Memory B cell (primary cell): ENCODE measurements at regions not wholly inside any gene's neighbourhood (a gene's known extent, or its start where the extent isn't known, plus 50 kb on each side); places are given as distances from the start of the nearest gene placed in this dataset.

ENCODE experiments used
- ATAC-seq: fragments of 150-1000 bp; cut with Tn5 transposase; 2 replicates; pipeline ENCODE4 v1.10.0; 2021; ENCODE audit warnings: low read depth, mild to moderate bottlenecking, moderate library complexity
- DNase-seq, 2 donors: peaks; one replicate each; pipeline ENCODE4 v3.0.0; 2022; ENCODE audit warnings: low spot score in 2 of 2
- H3K27ac Mint-ChIP-seq: one replicate; pipeline ENCODE4 v1.8.0; 2022; ENCODE audit warnings: mild to moderate bottlenecking, moderate library complexity, mixed read lengths
- H3K27me3 Mint-ChIP-seq: one replicate; pipeline ENCODE4 v1.8.0; 2022; ENCODE audit warnings: mixed read lengths
- H3K36me3 Mint-ChIP-seq: one replicate; pipeline ENCODE4 v1.8.0; 2022; ENCODE audit warnings: mild to moderate bottlenecking, mixed read lengths
- H3K4me1 Mint-ChIP-seq: one replicate; pipeline ENCODE4 v1.8.0; 2022; ENCODE audit warnings: mixed read lengths
- H3K4me3 Mint-ChIP-seq: one replicate; pipeline ENCODE4 v1.8.0; 2022; ENCODE audit warnings: mild to moderate bottlenecking, moderate library complexity, mixed read lengths
- H3K9me3 Mint-ChIP-seq: one replicate; pipeline ENCODE4 v1.8.0; 2022; ENCODE audit warnings: mixed read lengths

- Mint-ChIP-seq H3K27me3 (peaks cover 3% of the 10 kb centered on the region), H3K27ac (no peak overlapping the region), H3K9me3 (no peaks in the 10 kb centered on the region), H3K36me3 (no peaks in the 10 kb centered on the region), H3K4me1 (no peaks in the 10 kb centered on the region), H3K4me3 (no peak overlapping the region)
- DNase-seq (no peak), ATAC-seq (no peak)
Measured at GRCh38 chr11:112797648-112798293, 163.4 kb upstream of the NCAM1 start.

GRCh38 chr11:112801025-112801816 lies 160.0 kb upstream of the NCAM1 start:
- no peak overlapping the region for H3K4me3 Mint-ChIP-seq
- DNase-seq (no peak), ATAC-seq (no peak)
- no peaks in the 10 kb centered on the region for H3K36me3 Mint-ChIP-seq
- no peaks in the 10 kb centered on the region for H3K4me1 Mint-ChIP-seq
- H3K27me3 Mint-ChIP-seq, result peaks cover 3% of the 10 kb centered on the region
- H3K9me3 Mint-ChIP-seq, result peaks cover 3% of the 10 kb centered on the region
- H3K27ac Mint-ChIP-seq, result no peak overlapping the region

- peaks cover 3% of the 10 kb centered on the region for H3K9me3 Mint-ChIP-seq
- DNase-seq, result no peak
- H3K4me3 Mint-ChIP-seq, result no peak overlapping the region
- no peak overlapping the region for H3K27ac Mint-ChIP-seq
- no peak for ATAC-seq
- peaks cover 3% of the 10 kb centered on the region for H3K27me3 Mint-ChIP-seq
- H3K36me3 Mint-ChIP-seq, result no peaks in the 10 kb centered on the region
- no peaks in the 10 kb centered on the region for H3K4me1 Mint-ChIP-seq
Measured at GRCh38 chr11:112801817-112802088, 159.5 kb upstream of the NCAM1 start.

GRCh38 chr11:112805658-112806057 lies 155.6 kb upstream of the NCAM1 start:
- H3K9me3 Mint-ChIP-seq, result peaks cover 4% of the 10 kb centered on the region
- no peak overlapping the region for H3K27ac Mint-ChIP-seq
- DNase-seq, result no peak
- H3K4me1 Mint-ChIP-seq, result no peaks in the 10 kb centered on the region
- no peaks in the 10 kb centered on the region for H3K27me3 Mint-ChIP-seq
- H3K4me3 Mint-ChIP-seq, result no peak overlapping the region
- no peak for ATAC-seq
- no peaks in the 10 kb centered on the region for H3K36me3 Mint-ChIP-seq

- no peaks in the 10 kb centered on the region for H3K36me3 Mint-ChIP-seq
- H3K27ac Mint-ChIP-seq, result no peak overlapping the region
- no peak for ATAC-seq
- DNase-seq, result no peak
- peaks cover 4% of the 10 kb centered on the region for H3K9me3 Mint-ChIP-seq
- no peaks in the 10 kb centered on the region for H3K4me1 Mint-ChIP-seq
- no peak overlapping the region for H3K4me3 Mint-ChIP-seq
- H3K27me3 Mint-ChIP-seq, result no peaks in the 10 kb centered on the region
Measured at GRCh38 chr11:112806256-112806655, 155.0 kb upstream of the NCAM1 start.

GRCh38 chr11:112806876-112807275 lies 154.3 kb upstream of the NCAM1 start:
- H3K9me3 Mint-ChIP-seq, result peaks cover 4% of the 10 kb centered on the region
- no peak overlapping the region for H3K27ac Mint-ChIP-seq
- H3K4me1 Mint-ChIP-seq, result no peaks in the 10 kb centered on the region
- DNase-seq (no peak), ATAC-seq (no peak)
- H3K4me3 Mint-ChIP-seq, result no peak overlapping the region
- H3K27me3 Mint-ChIP-seq, result no peaks in the 10 kb centered on the region
- H3K36me3 Mint-ChIP-seq, result no peaks in the 10 kb centered on the region

- DNase-seq, result no peak
- Mint-ChIP-seq H3K27me3 (peaks cover 3% of the 10 kb centered on the region), H3K4me3 (no peak overlapping the region), H3K4me1 (no peaks in the 10 kb centered on the region), H3K36me3 (no peaks in the 10 kb centered on the region), H3K27ac (no peak overlapping the region), H3K9me3 (peaks cover 4% of the 10 kb centered on the region)
- ATAC-seq, result no peak
Measured at GRCh38 chr11:112809429-112809828, 151.8 kb upstream of the NCAM1 start.

- no peaks in the 10 kb centered on the region for H3K36me3 Mint-ChIP-seq
- H3K27ac Mint-ChIP-seq, result no peak overlapping the region
- H3K27me3 Mint-ChIP-seq, result peaks cover 3% of the 10 kb centered on the region
- DNase-seq, result no peak
- ATAC-seq, result no peak
- H3K9me3 Mint-ChIP-seq, result peaks cover 3% of the 10 kb centered on the region
- no peak overlapping the region for H3K4me3 Mint-ChIP-seq
- no peaks in the 10 kb centered on the region for H3K4me1 Mint-ChIP-seq
Measured at GRCh38 chr11:112810951-112811350, 150.3 kb upstream of the NCAM1 start.

GRCh38 chr11:112811783-112812182 lies 149.4 kb upstream of the NCAM1 start:
- ATAC-seq, result no peak
- H3K4me3 Mint-ChIP-seq, result no peak overlapping the region
- DNase-seq, result no peak
- no peak overlapping the region for H3K27ac Mint-ChIP-seq
- H3K36me3 Mint-ChIP-seq, result no peaks in the 10 kb centered on the region
- H3K27me3 Mint-ChIP-seq, result peaks cover 3% of the 10 kb centered on the region
- peaks cover 3% of the 10 kb centered on the region for H3K9me3 Mint-ChIP-seq
- no peaks in the 10 kb centered on the region for H3K4me1 Mint-ChIP-seq

GRCh38 chr11:112812729-112813128 lies 148.5 kb upstream of the NCAM1 start:
- Mint-ChIP-seq H3K4me3 (no peak overlapping the region), H3K27ac (no peak overlapping the region), H3K4me1 (no peaks in the 10 kb centered on the region), H3K27me3 (peaks cover 3% of the 10 kb centered on the region), H3K9me3 (peaks cover 3% of the 10 kb centered on the region), H3K36me3 (no peaks in the 10 kb centered on the region)
- ATAC-seq (no peak), DNase-seq (no peak)

- H3K27me3 Mint-ChIP-seq, result peaks cover 3% of the 10 kb centered on the region
- H3K4me3 Mint-ChIP-seq, result no peak overlapping the region
- H3K36me3 Mint-ChIP-seq, result no peaks in the 10 kb centered on the region
- ATAC-seq (no peak), DNase-seq (no peak)
- no peaks in the 10 kb centered on the region for H3K4me1 Mint-ChIP-seq
- H3K9me3 Mint-ChIP-seq, result peaks cover 3% of the 10 kb centered on the region
- no peak overlapping the region for H3K27ac Mint-ChIP-seq
Measured at GRCh38 chr11:112814168-112814567, 147.1 kb upstream of the NCAM1 start.

GRCh38 chr11:112817376-112817775 lies 143.8 kb upstream of the NCAM1 start:
- Mint-ChIP-seq H3K27ac (no peak overlapping the region), H3K4me3 (no peak overlapping the region), H3K4me1 (no peaks in the 10 kb centered on the region), H3K27me3 (peaks cover 7% of the 10 kb centered on the region), H3K9me3 (peaks cover 2% of the 10 kb centered on the region), H3K36me3 (no peaks in the 10 kb centered on the region)
- no peak for ATAC-seq
- DNase-seq, result no peak

GRCh38 chr11:112822478-112823274 lies 138.5 kb upstream of the NCAM1 start:
- Mint-ChIP-seq H3K4me3 (no peak overlapping the region), H3K36me3 (no peaks in the 10 kb centered on the region), H3K4me1 (no peaks in the 10 kb centered on the region), H3K27me3 (peaks cover 4% of the 10 kb centered on the region), H3K27ac (no peak overlapping the region), H3K9me3 (no peaks in the 10 kb centered on the region)
- ATAC-seq (no peak), DNase-seq (no peak)

- no peaks in the 10 kb centered on the region for H3K36me3 Mint-ChIP-seq
- H3K4me1 Mint-ChIP-seq, result no peaks in the 10 kb centered on the region
- no peak for DNase-seq
- ATAC-seq, result no peak
- no peak overlapping the region for H3K4me3 Mint-ChIP-seq
- peaks cover 4% of the 10 kb centered on the region for H3K27me3 Mint-ChIP-seq
- peaks cover 2% of the 10 kb centered on the region for H3K9me3 Mint-ChIP-seq
- no peak overlapping the region for H3K27ac Mint-ChIP-seq
Measured at GRCh38 chr11:112826026-112826425, 135.2 kb upstream of the NCAM1 start.
